ENCODE measurements at regions not wholly inside any gene's neighbourhood (a gene's known extent, or its start where the extent isn't known, plus 50 kb on each side); places are given as distances from the start of the nearest gene placed in this dataset.

- Histone ChIP-seq H3K4me1 (no peaks in the 10 kb centered on the region), H3K36me3 (ENCODE audit: control insufficient read depth, insufficient read depth, low read length) (no peaks in the 10 kb centered on the region), H3K4me3 (ENCODE audit: low read depth, low read length) (no peak overlapping the region), H3K9me3 (no peaks in the 10 kb centered on the region), H3K27me3 (replicated peaks; ENCODE audit: control insufficient read depth, insufficient read depth, low read length) (no peaks in the 10 kb centered on the region)
- Mint-ChIP-seq H3K36me3 (ENCODE audit: insufficient read depth, unreplicated experiment) (no peaks in the 10 kb centered on the region), H3K4me3 (ENCODE audit: unreplicated experiment) (no peak overlapping the region), H3K9me3 (ENCODE audit: unreplicated experiment) (no peaks in the 10 kb centered on the region), H3K27me3 (ENCODE audit: insufficient read depth, unreplicated experiment) (peaks cover 10% of the 10 kb centered on the region), H3K4me1 (ENCODE audit: low read depth, unreplicated experiment) (no peaks in the 10 kb centered on the region), H3K27ac (ENCODE audit: unreplicated experiment) (no peak overlapping the region)
- POLR2A ChIA-PET = no interaction called here
- intact Hi-C loops (cut with micrococcal nuclease; ENCODE audit: unreplicated experiment) = no loop called here
- no TSS peak for BruUV-seq (replicated peaks)
- CTCF ChIA-PET = no interaction called here
- TF ChIP-seq CTCF (IDR thresholded peaks at IDR 0.05; ENCODE audit: insufficient read depth in 1 of 2, low read depth in 1 of 2, low read length in 1 of 2, severe bottlenecking in 1 of 2, unreplicated experiment in 1 of 2) = no peak
- no peak for DNase-seq
Measured at GRCh38 chr10:109696981-109697775, 226.1 kb downstream of the XPNPEP1 start.

GRCh38 chr10:109696462-109696861, 226.8 kb downstream of the XPNPEP1 start:
- no peak overlapping the region for H3K27ac Mint-ChIP-seq (ENCODE audit: unreplicated experiment)
- H3K4me1 Mint-ChIP-seq (ENCODE audit: low read depth, unreplicated experiment) = no peaks in the 10 kb centered on the region
- H3K27me3 Mint-ChIP-seq (ENCODE audit: insufficient read depth, unreplicated experiment) = peaks cover 10% of the 10 kb centered on the region
- Histone ChIP-seq H3K4me3 (ENCODE audit: low read depth, low read length) (no peak overlapping the region), H3K27me3 (replicated peaks; ENCODE audit: control insufficient read depth, insufficient read depth, low read length) (no peaks in the 10 kb centered on the region), H3K9me3 (no peaks in the 10 kb centered on the region), H3K4me1 (no peaks in the 10 kb centered on the region), H3K36me3 (ENCODE audit: control insufficient read depth, insufficient read depth, low read length) (no peaks in the 10 kb centered on the region)
- TF ChIP-seq CTCF (IDR thresholded peaks at IDR 0.05; ENCODE audit: insufficient read depth in 1 of 2, low read depth in 1 of 2, low read length in 1 of 2, severe bottlenecking in 1 of 2, unreplicated experiment in 1 of 2) = no peak
- POLR2A ChIA-PET = no interaction called here
- no peaks in the 10 kb centered on the region for H3K36me3 Mint-ChIP-seq (ENCODE audit: insufficient read depth, unreplicated experiment)
- CTCF ChIA-PET = no interaction called here
- BruUV-seq (replicated peaks) = no TSS peak
- no peak overlapping the region for H3K4me3 Mint-ChIP-seq (ENCODE audit: unreplicated experiment)
- DNase-seq = no peak
- H3K9me3 Mint-ChIP-seq (ENCODE audit: unreplicated experiment) = no peaks in the 10 kb centered on the region
- intact Hi-C loops (cut with micrococcal nuclease; ENCODE audit: unreplicated experiment) = no loop called here

- Mint-ChIP-seq H3K9me3 (ENCODE audit: unreplicated experiment) (no peaks in the 10 kb centered on the region), H3K27ac (ENCODE audit: unreplicated experiment) (no peak overlapping the region), H3K36me3 (ENCODE audit: insufficient read depth, unreplicated experiment) (no peaks in the 10 kb centered on the region), H3K4me3 (ENCODE audit: unreplicated experiment) (no peak overlapping the region), H3K27me3 (ENCODE audit: insufficient read depth, unreplicated experiment) (peaks cover 10% of the 10 kb centered on the region), H3K4me1 (ENCODE audit: low read depth, unreplicated experiment) (no peaks in the 10 kb centered on the region)
- no TSS peak for BruUV-seq (replicated peaks)
- Histone ChIP-seq H3K4me3 (ENCODE audit: low read depth, low read length) (no peak overlapping the region), H3K27me3 (replicated peaks; ENCODE audit: control insufficient read depth, insufficient read depth, low read length) (no peaks in the 10 kb centered on the region), H3K36me3 (ENCODE audit: control insufficient read depth, insufficient read depth, low read length) (no peaks in the 10 kb centered on the region), H3K4me1 (no peaks in the 10 kb centered on the region), H3K9me3 (no peaks in the 10 kb centered on the region)
- POLR2A ChIA-PET = no interaction called here
- CTCF ChIA-PET = no interaction called here
- intact Hi-C loops (cut with micrococcal nuclease; ENCODE audit: unreplicated experiment) = no loop called here
- TF ChIP-seq CTCF (IDR thresholded peaks at IDR 0.05; ENCODE audit: insufficient read depth in 1 of 2, low read depth in 1 of 2, low read length in 1 of 2, severe bottlenecking in 1 of 2, unreplicated experiment in 1 of 2) = no peak
- no peak for DNase-seq
Measured at GRCh38 chr10:109695988-109696387, 227.3 kb downstream of the XPNPEP1 start.
